SK-N-MC (cell line): ENCODE measurements at regions not wholly inside any gene's neighbourhood (a gene's known extent, or its start where the extent isn't known, plus 50 kb on each side); places are given as distances from the start of the nearest gene placed in this dataset.

Experiments
- DNase-seq: peaks from one replicate; pipeline ENCODE4 v3.0.0-alpha.2; 2011; ENCODE audit warnings: low read depth, low spot score
- H3K27ac ChIP-seq: fragments of 200-600 bp; sonication (generic); 2 replicates; pipeline ENCODE4 v1.5.1; 2016; ENCODE audit warnings: mixed run types
- H3K36me3 ChIP-seq: fragments of 200-600 bp; sonication (generic); 2 replicates; pipeline ENCODE4 v1.6.1; 2017; ENCODE audit warnings: antibody characterized with exemption, low read length, mixed read lengths; ENCODE audit not compliant: insufficient read depth
- H3K4me3 ChIP-seq: fragments of 200-600 bp; sonication (generic); 2 replicates; pipeline ENCODE4 v1.5.1; 2016
- H3K9ac ChIP-seq: fragments of 200-600 bp; sonication (generic); 2 replicates; pipeline ENCODE4 v1.8.0; 2017; ENCODE audit warnings: mixed run types, mixed read lengths; ENCODE audit not compliant: insufficient read length
- H3K9me3 ChIP-seq: fragments of 200-600 bp; sonication (generic); 2 replicates; pipeline ENCODE4 v1.6.1; 2017; ENCODE audit warnings: low read depth, mild to moderate bottlenecking, antibody characterized with exemption, low read length, moderate library complexity, mixed read lengths
- EZH2 ChIP-seq: fragments of 200-600 bp; sonication (generic); IDR thresholded peaks from one replicate; pipeline ENCODE4 v1.6.1; 2017; ENCODE audit warnings: antibody characterized with exemption
- FOXP2 ChIP-seq: optimal IDR thresholded peaks from 2 replicates; pipeline ENCODE3; 2011; ENCODE audit warnings: mild to moderate bottlenecking, moderate library complexity; ENCODE audit not compliant: insufficient read depth; ENCODE audit errors: extremely low read length, control extremely low read depth
- POLR2AphosphoS5 ChIP-seq: IDR thresholded peaks from 2 replicates; pipeline ENCODE4 v1.6.1; 2012; ENCODE audit warnings: mild to moderate bottlenecking, low read depth, low read length, borderline replicate concordance

DNA sequence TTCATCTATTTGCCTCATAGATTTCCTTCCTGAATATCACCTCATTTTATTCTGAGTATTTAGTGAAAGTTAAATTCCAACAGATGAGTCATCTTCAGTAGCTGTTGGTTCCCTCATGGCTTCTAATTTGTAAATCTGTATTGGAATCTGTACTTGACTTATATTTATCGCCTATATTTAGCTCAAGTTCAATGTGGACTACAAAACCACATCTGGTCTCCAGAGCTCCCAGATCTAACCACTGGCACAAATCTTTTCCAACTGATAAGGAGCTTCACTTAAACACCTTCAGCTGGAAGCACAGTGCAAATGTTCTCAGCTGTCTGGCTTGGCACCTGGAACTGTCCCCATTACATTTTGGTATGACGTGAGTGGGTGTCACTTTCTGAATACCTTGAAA lies 82.8 kb upstream of the DSEL start:
- no peaks in the 10 kb centered on the region for H3K9me3 ChIP-seq
- no peak overlapping the region for H3K9ac ChIP-seq
- TF ChIP-seq FOXP2 (no peak), EZH2 (no peak), POLR2AphosphoS5 (no peak)
- H3K27ac ChIP-seq: peak overlapping the region; percentile 94; the same call in 1 of the 2 replicates
- H3K4me3 ChIP-seq: no peak overlapping the region
- DNase-seq: no peak
- H3K36me3 ChIP-seq: no peaks in the 10 kb centered on the region

DNA sequence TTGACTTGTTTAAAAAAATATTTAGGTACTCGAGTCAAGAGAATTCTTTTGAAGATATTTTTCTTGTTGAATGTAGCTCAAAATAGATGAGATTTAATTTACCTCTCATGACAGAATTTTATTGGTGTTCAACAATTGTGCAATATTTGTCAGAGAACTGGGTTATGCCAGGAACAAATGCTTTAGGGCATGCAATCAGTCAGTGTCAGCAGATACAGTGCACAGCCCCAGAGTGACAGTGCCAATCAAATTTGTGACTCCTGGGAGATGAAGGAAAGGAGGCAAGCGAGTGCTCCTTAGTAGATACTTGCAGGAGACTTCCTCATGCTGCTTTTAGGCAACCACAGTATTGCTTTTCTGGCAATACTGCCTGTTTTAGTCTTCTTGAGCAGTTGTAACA lies 81.2 kb upstream of the DSEL start:
- Histone ChIP-seq H3K27ac (peak overlapping the region; percentile 42; the same call in 1 of the 2 replicates), H3K9me3 (no peaks in the 10 kb centered on the region), H3K36me3 (no peaks in the 10 kb centered on the region), H3K9ac (no peak overlapping the region), H3K4me3 (no peak overlapping the region)
- no peak for DNase-seq
- TF ChIP-seq EZH2 (no peak), FOXP2 (no peak), POLR2AphosphoS5 (no peak)

DNA sequence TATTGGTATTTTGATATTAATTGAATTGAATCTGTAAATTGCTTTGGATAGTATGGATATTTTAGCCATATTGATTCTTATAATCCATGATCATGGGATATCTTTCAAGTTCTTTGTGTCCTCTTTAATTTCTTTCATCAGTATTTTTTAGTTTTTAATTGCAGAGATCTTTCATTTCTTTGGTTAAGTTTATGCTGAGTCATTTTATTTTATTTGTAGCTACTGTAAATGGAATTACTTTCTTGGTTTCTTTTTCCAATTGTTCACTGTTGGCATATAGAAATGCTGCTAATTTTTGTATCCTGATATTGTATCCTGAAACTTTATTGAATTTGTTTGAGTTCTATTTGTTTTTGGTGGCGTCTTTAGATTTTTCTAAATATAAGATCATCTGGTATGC lies 79.5 kb upstream of the DSEL start:
- H3K9me3 ChIP-seq: no peaks in the 10 kb centered on the region
- H3K9ac ChIP-seq: no peak overlapping the region
- H3K36me3 ChIP-seq: no peaks in the 10 kb centered on the region
- H3K27ac ChIP-seq: no peak overlapping the region
- DNase-seq: no peak
- no peak overlapping the region for H3K4me3 ChIP-seq
- TF ChIP-seq FOXP2: no peak
- TF ChIP-seq POLR2AphosphoS5: no peak
- no peak for TF ChIP-seq EZH2

DNA sequence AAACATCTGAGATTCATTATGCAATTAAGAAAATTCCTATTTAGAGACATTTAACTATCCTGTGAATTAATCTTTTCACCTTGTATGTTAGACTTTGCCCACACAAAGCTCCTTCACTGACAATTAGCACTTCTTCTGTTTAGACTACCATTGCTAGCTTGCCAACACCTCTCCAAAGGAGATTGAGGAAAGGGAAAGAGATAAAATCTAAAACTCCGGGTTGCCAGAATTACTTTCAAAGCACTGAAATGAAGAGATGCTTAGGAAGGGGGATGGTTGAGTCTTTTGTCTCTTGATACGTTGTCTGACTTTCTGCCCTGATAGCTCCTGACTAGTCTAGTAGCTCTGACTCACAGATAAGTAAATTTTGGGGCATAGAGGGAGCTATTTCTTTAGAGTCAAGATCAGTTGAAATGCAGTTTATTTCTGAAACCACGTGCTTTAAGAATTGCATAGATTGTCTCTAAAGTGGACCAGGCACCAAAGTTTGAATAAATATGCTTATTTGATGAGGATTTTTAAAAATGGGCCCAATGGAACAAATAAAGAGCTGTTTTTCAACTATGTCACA lies 74.1 kb upstream of the DSEL start:
- H3K4me3 ChIP-seq: no peak overlapping the region
- no peak for TF ChIP-seq POLR2AphosphoS5
- no peak for TF ChIP-seq FOXP2
- no peak for TF ChIP-seq EZH2
- H3K9ac ChIP-seq: no peak overlapping the region
- H3K27ac ChIP-seq: no peak overlapping the region
- no peaks in the 10 kb centered on the region for H3K9me3 ChIP-seq
- no peaks in the 10 kb centered on the region for H3K36me3 ChIP-seq
- no peak for DNase-seq

DNA sequence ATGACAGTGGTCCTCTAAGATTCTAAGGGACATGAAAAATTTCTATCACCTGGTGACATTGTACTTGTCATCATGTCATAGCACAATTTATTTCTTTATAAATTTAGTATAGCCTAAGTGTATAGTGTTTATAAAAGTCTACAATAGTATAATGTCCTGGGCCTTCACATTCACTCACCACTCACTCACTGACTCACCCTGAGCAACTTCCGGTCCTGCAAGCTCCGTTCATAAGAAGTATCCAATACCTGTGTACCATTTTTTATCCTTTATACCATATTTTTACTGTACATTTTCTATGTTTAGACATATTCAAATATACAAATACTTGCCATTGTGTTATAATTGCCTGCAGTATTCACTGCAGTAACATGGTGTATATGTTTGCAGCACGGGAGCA lies 72.8 kb upstream of the DSEL start:
- TF ChIP-seq POLR2AphosphoS5: no peak
- no peak for TF ChIP-seq FOXP2
- no peak for TF ChIP-seq EZH2
- Histone ChIP-seq H3K27ac (no peak overlapping the region), H3K9me3 (no peaks in the 10 kb centered on the region), H3K9ac (no peak overlapping the region), H3K36me3 (no peaks in the 10 kb centered on the region), H3K4me3 (no peak overlapping the region)
- no peak for DNase-seq

DNA sequence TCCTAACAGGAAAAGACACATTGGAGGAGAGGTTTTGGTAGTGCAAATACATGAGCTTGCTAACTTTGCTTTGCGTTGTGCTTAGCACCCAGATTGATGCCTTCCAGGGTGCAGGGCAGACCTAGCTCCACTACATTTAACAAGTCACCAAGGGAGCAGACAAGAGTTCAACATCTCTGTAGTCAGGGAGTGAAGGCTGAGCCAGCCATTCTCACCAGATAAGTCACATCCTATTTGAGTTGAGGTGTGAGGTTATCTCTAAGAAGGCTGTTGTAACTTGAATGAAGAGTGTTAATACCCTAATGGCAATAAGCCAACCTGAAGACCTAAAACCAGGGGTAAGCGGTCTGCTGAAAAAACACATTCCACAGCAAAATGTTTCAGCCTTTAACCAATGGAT lies 69.6 kb upstream of the DSEL start:
- no peak for TF ChIP-seq POLR2AphosphoS5
- Histone ChIP-seq H3K4me3 (no peak overlapping the region), H3K27ac (no peak overlapping the region), H3K9ac (no peak overlapping the region), H3K36me3 (no peaks in the 10 kb centered on the region), H3K9me3 (no peaks in the 10 kb centered on the region)
- DNase-seq: no peak

DNA sequence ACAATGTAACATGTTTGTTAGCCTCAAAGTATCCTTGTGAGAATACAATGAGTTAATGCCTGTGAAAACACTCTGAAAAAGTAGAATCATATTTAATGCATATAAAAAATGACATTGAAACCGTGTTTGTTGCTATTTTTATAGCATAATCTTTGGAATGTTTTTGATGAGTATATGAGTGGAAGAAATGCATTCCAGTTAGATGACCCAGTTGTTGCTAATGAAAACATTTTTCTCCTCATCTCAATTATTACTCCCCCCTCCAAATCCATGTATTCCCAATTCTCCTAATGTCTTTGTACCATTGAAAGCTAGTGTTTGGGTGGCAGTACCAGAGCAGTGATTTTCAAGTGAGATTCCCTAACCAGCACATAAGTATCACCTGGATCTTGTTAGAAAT lies 67.1 kb upstream of the DSEL start:
- Histone ChIP-seq H3K9me3 (no peaks in the 10 kb centered on the region), H3K9ac (no peak overlapping the region), H3K4me3 (no peak overlapping the region), H3K27ac (no peak overlapping the region), H3K36me3 (no peaks in the 10 kb centered on the region)
- DNase-seq: no peak
- no peak for TF ChIP-seq FOXP2
- no peak for TF ChIP-seq POLR2AphosphoS5
- TF ChIP-seq EZH2: no peak

DNA sequence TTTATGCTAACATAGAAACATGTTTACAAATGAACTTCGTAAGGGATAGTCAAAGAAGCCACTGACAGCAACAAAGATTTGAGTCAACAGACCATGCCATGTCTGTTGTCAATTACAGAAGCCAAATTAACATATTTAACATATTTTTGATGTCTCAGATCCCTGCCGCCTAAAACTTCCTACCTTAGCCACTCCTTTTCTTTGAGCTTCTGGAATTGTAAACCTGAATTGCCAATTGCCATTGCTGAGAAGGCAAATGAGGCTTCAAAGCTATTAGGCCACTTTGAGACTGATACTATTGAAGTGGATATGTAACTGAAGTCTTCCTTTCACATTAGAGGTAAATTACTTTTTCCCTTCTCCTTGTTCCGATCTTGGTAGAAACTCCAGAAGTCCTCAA lies 66.0 kb upstream of the DSEL start:
- Histone ChIP-seq H3K27ac (no peak overlapping the region), H3K36me3 (no peaks in the 10 kb centered on the region), H3K9ac (no peak overlapping the region), H3K4me3 (no peak overlapping the region), H3K9me3 (no peaks in the 10 kb centered on the region)
- no peak for TF ChIP-seq POLR2AphosphoS5
- TF ChIP-seq EZH2: no peak
- TF ChIP-seq FOXP2: no peak
- DNase-seq: no peak

DNA sequence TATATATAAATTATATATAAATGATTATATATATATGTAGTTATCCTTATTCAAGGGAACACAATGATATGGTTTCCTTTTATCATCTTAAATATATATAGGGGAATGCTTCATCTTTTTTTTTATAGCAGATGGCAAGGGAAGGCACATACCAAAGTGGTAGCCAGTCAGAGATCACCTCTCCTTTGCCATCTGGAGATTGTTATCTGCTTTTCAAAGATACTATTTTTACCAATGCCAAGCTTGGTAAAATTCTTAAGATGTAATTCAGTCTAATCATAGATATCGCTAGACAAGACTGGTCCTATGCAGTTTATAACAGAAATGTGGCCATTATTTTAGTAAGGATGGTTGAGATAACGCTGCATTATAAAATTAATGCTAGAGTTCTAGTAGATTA lies 64.7 kb upstream of the DSEL start:
- DNase-seq: no peak
- TF ChIP-seq EZH2: no peak
- no peak for TF ChIP-seq POLR2AphosphoS5
- Histone ChIP-seq H3K36me3 (no peaks in the 10 kb centered on the region), H3K4me3 (no peak overlapping the region), H3K9ac (no peak overlapping the region), H3K9me3 (no peaks in the 10 kb centered on the region), H3K27ac (no peak overlapping the region)

DNA sequence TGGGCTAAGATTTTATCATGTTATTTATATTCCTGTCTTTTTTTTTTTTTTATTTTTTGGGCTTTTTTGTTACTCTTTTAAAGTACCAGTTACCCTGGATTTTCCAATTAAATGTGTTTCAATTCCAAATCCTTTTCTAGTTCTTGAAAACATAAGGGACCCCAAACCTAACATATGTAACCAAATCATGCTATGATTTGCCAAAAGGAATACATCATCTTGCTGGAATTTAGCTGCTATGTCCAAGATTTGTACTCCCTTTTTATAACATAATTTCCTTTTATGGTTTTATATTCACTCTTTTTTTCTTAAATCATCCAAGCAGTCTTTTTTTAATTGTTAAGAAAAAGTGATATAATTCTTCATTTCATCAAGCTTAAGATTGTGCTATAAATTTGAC lies 60.9 kb upstream of the DSEL start:
- TF ChIP-seq EZH2 (no peak), POLR2AphosphoS5 (no peak), FOXP2 (no peak)
- DNase-seq: no peak

More for the DNA sequence above, 60.9 kb upstream of the DSEL start:
- Histone ChIP-seq H3K27ac (no peak overlapping the region), H3K9me3 (no peaks in the 10 kb centered on the region), H3K4me3 (no peak overlapping the region), H3K36me3 (no peaks in the 10 kb centered on the region), H3K9ac (no peak overlapping the region)
